IPS DF 4.7 (cell line): ENCODE measurements at regions not wholly inside any gene's neighbourhood (a gene's known extent, or its start where the extent isn't known, plus 50 kb on each side); places are given as distances from the start of the nearest gene placed in this dataset.
"Not testable (repeated sequence)": the region's sequence is repeated elsewhere in the genome, so short reads cannot be mapped to it uniquely, and the experiment has no call there.

Source experiments
- DNase-seq: peaks from one replicate; pipeline ENCODE4 v3.0.0-alpha.2; 2013; ENCODE audit warnings: low spot score; ENCODE audit errors: extremely low read depth

GRCh38 chr2:95765925-95766910 lies 174.4 kb downstream of the TRIM43 start:
- not testable (repeated sequence) for DNase-seq

GRCh38 chr2:95767531-95767930 lies 175.7 kb downstream of the TRIM43 start:
- DNase-seq = not testable (repeated sequence)

GRCh38 chr2:95767950-95768349 lies 176.1 kb downstream of the TRIM43 start:
- not testable (repeated sequence) for DNase-seq

- not testable (repeated sequence) for DNase-seq
Measured at GRCh38 chr2:95769256-95769655, 177.5 kb downstream of the TRIM43 start.

- not testable (repeated sequence) for DNase-seq
Measured at GRCh38 chr2:95770726-95771125, 178.9 kb downstream of the TRIM43 start.

- DNase-seq = not testable (repeated sequence)
Measured at GRCh38 chr2:95774322-95775192, 182.8 kb downstream of the TRIM43 start.

GRCh38 chr2:95775193-95775531 lies 183.4 kb downstream of the TRIM43 start:
- DNase-seq = not testable (repeated sequence)
